Uterus (tissue), 2 donors: ENCODE measurements at regions not wholly inside any gene's neighbourhood (a gene's known extent, or its start where the extent isn't known, plus 50 kb on each side); places are given as distances from the start of the nearest gene placed in this dataset.

ENCODE experiments used
- CTCF ChIP-seq, 4 experiments: fragments of 200-600 bp in 2 of 4; fragments of 450-650 bp in 2 of 4; sonication (generic) in 2 of 4; IDR thresholded peaks; one replicate each; pipeline ENCODE4 v1.5.1; 2016 to 2019; ENCODE audit warnings: antibody characterized with exemption in 4 of 4, mild to moderate bottlenecking in 2 of 4, moderate library complexity in 1 of 4
- POLR2A ChIP-seq, 2 donors: fragments of 450-650 bp; IDR thresholded peaks; one replicate each; pipeline ENCODE4 v1.6.1; 2016; ENCODE audit warnings: antibody characterized with exemption in 2 of 2, mild to moderate bottlenecking in 1 of 2, moderate library complexity in 1 of 2

DNA sequence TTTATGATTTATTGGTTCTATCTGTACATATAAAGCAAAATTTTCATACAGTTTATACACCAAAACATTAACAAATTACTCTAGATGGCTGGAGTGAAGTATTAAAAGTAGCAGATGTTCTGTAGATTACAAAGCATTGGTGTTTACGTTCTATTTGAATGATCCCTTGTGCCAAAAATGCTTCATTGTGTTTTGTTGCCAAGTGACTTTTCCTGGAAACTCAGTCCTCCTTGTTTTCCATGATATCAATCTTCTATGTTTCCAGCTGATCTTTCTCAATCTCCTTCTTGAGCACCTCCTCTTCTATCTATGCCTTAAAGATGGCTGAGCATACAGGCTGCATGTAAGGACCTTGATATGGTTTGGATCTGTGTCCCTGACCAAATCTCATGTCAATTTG is 263.6 kb upstream of the CTSO start:
- TF ChIP-seq CTCF (IDR thresholded peaks at IDR 0.05) (no peak), POLR2A (IDR thresholded peaks at IDR 0.05) (no peak)
